Transverse colon (tissue), 3 donors: ENCODE measurements at regions not wholly inside any gene's neighbourhood (a gene's known extent, or its start where the extent isn't known, plus 50 kb on each side); places are given as distances from the start of the nearest gene placed in this dataset.

Experiments used
- CTCF ChIP-seq, 5 experiments: fragments of 200-600 bp in 3 of 5; fragments of 450-650 bp in 2 of 5; sonication (generic) in 3 of 5; IDR thresholded peaks; 1 replicate in 2 of 5; 2 replicates in 3 of 5; pipeline ENCODE4 v1.5.1; 2016 to 2017; ENCODE audit warnings: antibody characterized with exemption in 5 of 5, inconsistent platforms in 3 of 5, mild to moderate bottlenecking in 2 of 5, moderate library complexity in 1 of 5
- POLR2A ChIP-seq: fragments of 450-650 bp; IDR thresholded peaks from one replicate; pipeline ENCODE4 v1.6.1; 2016; ENCODE audit warnings: antibody characterized with exemption, mild to moderate bottlenecking, moderate library complexity

DNA sequence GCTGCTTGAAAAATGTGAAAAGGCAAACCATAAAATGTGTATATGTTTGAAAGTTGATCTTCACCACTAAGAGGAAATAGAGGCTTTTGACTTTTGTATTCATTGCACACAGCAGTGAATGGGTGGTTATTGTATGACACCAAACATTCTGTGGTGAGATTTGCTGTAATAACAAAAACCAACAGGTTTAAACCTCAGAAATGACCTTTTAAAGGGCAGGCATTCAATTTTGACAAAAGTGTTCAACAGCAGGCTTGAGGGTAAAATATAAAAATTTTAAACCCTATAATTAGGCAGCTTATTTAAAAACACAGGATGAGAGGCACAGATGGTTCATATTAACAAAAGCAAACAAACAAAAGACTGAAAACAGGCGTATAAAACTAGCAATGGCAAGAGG, 128.1 kb upstream of the NUDT12 start:
- TF ChIP-seq POLR2A (no peak), CTCF (IDR thresholded peaks at IDR 0.05) (no peak)
